Adrenal gland (tissue), 9 donors: ENCODE measurements at regions not wholly inside any gene's neighbourhood (a gene's known extent, or its start where the extent isn't known, plus 50 kb on each side); places are given as distances from the start of the nearest gene placed in this dataset.

Experiments used
- DNase-seq, 7 donors: peaks; one replicate each; pipeline ENCODE4 v3.0.0-alpha.2; 2019 to 2020
- H3K27ac ChIP-seq, 5 donors: fragments of 200-600 bp; sonication (generic) in 4 of 5; 1 replicate in 3 of 5; 2 replicates in 2 of 5; pipeline versions ENCODE4 v1.5.1 to v1.8.0; 2016 to 2020; ENCODE audit warnings: mild to moderate bottlenecking in 1 of 5
- H3K27me3 ChIP-seq: fragments of 200-600 bp; 2 replicates; pipeline ENCODE4 v1.8.0; 2021
- H3K36me3 ChIP-seq, 2 donors: fragments of 200-600 bp; replicated peaks in 1 of 2; 1 replicate in 1 of 2; 2 replicates in 1 of 2; pipeline versions ENCODE4 v1.5.1 to v1.8.0; 2018 to 2022
- H3K4me1 ChIP-seq, 2 donors: fragments of 200-600 bp; replicated peaks in 1 of 2; 1 replicate in 1 of 2; 2 replicates in 1 of 2; pipeline versions ENCODE4 v1.5.1 to v1.8.0; 2018 to 2021
- H3K4me3 ChIP-seq, 4 donors: fragments of 200-600 bp; sonication (generic) in 3 of 4; one replicate each; pipeline ENCODE4 v1.5.1; 2016 to 2018
- H3K9me3 ChIP-seq, 3 donors: fragments of 200-600 bp; sonication (generic) in 1 of 3; replicated peaks in 1 of 3; 1 replicate in 2 of 3; 2 replicates in 1 of 3; pipeline versions ENCODE4 v1.5.1 to v1.8.0; 2016 to 2021
- POLR2A ChIP-seq, 2 donors: fragments of 450-650 bp; IDR thresholded peaks; one replicate each; pipeline ENCODE4 v1.6.1; 2017; ENCODE audit warnings: antibody characterized with exemption in 2 of 2, mild to moderate bottlenecking in 2 of 2, moderate library complexity in 1 of 2
- WGBS, 4 donors: extraction: QIAGEN DNeasy Blood & Tissue Kit in 2 of 4; methylation state at CpG; one replicate each; pipeline versions ENCODE4 v1.1.5 to v1.1.7; 2013 to 2017; 5-methylcytosine and 5-hydroxymethylcytosine counted together
- intact Hi-C, 2 donors: fragments of 100-400 bp; cut with DNase I; formaldehyde crosslinking; loops; one replicate each; pipeline versions ENCODE4 v1.14.1 to v1.15.0; 2022 to 2023
- TF ChIP-seq, protein P1 (sequence below), 6 experiments: fragments of 450-650 bp in 4 of 6; fragments of 200-600 bp in 2 of 6; sonication (generic) in 1 of 6; IDR thresholded peaks; 1 replicate in 5 of 6; 2 replicates in 1 of 6; pipeline versions ENCODE4 v1.5.1 to v1.8.0; 2016 to 2021; ENCODE audit warnings: antibody characterized with exemption in 6 of 6, mild to moderate bottlenecking in 2 of 6, moderate library complexity in 1 of 6
- donor health status: healthy with polysubstance abuse.
- donor health status: Bipolar disorder and iron deficiency.
- donor health status: DM: yes; HTN: yes; CAD: no.
- donor health status: DM: no; HTN: no; CAD: no.
- donor health status: DM: no; HTN: no; CAD: no.

DNA sequence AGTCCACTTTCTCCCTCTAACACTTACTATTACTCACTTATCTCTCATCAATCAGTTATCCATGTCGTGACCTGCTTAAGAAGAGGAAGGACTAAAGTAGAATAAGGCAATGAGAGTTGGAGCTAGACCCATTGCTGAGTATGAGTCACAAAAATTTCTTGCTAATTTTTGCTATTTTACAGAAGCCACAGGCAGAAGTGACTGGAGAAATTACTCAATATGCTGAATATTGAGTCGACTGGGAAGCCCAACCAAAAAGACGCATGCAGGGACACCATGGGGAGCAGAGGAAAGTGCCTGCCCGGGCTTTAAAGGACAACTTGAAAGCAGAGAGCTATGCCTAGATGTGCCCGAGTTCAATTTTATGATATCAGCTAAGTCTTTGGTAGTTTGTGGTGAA, 115.4 kb upstream of the FOXG1 start:
- Histone ChIP-seq H3K4me1 (no peaks in the 10 kb centered on the region), H3K27ac (no peak overlapping the region), H3K4me3 (no peak overlapping the region), H3K36me3 (no peaks in the 10 kb centered on the region), H3K9me3 (no peaks in the 10 kb centered on the region), H3K27me3 (no peaks in the 10 kb centered on the region)
- intact Hi-C loops: no loop called here
- WGBS, 4 donors: 68 to 72% (median 70%) methylated on average over 5 of the region's 5 CpGs
- DNase-seq: no peak
- TF ChIP-seq POLR2A (IDR thresholded peaks at IDR 0.05): no peak
- TF ChIP-seq, protein P1, sequence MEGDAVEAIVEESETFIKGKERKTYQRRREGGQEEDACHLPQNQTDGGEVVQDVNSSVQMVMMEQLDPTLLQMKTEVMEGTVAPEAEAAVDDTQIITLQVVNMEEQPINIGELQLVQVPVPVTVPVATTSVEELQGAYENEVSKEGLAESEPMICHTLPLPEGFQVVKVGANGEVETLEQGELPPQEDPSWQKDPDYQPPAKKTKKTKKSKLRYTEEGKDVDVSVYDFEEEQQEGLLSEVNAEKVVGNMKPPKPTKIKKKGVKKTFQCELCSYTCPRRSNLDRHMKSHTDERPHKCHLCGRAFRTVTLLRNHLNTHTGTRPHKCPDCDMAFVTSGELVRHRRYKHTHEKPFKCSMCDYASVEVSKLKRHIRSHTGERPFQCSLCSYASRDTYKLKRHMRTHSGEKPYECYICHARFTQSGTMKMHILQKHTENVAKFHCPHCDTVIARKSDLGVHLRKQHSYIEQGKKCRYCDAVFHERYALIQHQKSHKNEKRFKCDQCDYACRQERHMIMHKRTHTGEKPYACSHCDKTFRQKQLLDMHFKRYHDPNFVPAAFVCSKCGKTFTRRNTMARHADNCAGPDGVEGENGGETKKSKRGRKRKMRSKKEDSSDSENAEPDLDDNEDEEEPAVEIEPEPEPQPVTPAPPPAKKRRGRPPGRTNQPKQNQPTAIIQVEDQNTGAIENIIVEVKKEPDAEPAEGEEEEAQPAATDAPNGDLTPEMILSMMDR (IDR thresholded peaks at IDR 0.05): no peak

DNA sequence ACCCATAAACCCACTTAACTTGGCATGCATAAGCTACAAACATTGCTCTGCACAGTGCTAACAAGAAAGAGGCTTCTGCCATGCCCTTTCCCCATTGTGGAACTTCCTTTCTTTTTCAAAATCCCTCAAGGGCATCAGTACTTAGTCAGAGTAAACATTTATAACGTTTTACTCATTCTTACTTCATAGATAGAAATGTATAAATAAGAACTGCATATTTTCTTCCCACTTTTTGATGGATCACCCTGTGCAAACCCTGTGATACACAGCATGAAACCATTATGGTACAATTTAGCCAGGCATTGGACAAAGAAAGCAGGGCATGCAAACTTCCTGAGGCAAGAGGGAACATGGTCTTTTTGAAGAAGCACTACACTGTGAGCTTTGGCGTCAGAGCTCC, 113.8 kb upstream of the FOXG1 start:
- intact Hi-C loops: no loop called here
- WGBS, 4 donors: 37 to 44% (median 39%) methylated on average over 2 of the region's 2 CpGs
- DNase-seq: no peak
- Histone ChIP-seq H3K27ac (no peak overlapping the region), H3K9me3 (no peaks in the 10 kb centered on the region), H3K4me3 (no peak overlapping the region), H3K27me3 (no peaks in the 10 kb centered on the region), H3K36me3 (no peaks in the 10 kb centered on the region), H3K4me1 (no peaks in the 10 kb centered on the region)
- TF ChIP-seq POLR2A (IDR thresholded peaks at IDR 0.05): no peak
- TF ChIP-seq, protein P1 (IDR thresholded peaks at IDR 0.05): no peak

DNA sequence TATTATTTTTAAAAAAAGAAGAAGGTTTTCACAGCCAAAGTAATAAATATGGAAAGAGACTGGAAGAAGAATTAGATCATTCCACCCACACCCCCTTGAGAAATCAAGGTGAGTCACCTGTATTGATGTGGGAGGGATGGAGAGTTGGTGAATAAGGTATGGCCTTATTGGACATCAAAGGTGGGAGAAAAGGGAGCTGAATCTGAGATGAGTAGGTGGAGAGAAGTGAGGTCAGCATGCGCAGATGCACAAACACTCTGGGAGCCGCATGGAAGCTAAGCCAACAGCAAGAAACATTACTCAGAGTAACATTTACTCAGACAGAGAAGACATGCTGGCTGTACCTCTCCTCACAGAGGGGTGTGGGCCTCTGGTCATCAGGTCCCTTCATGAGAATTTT, 113.1 kb upstream of the FOXG1 start:
- WGBS, 4 donors: 92 to 95% (median 94%) methylated on average over 2 of the region's 2 CpGs
- Histone ChIP-seq H3K27me3 (no peaks in the 10 kb centered on the region), H3K4me1 (no peaks in the 10 kb centered on the region), H3K36me3 (no peaks in the 10 kb centered on the region), H3K27ac (no peak overlapping the region), H3K9me3 (no peaks in the 10 kb centered on the region), H3K4me3 (no peak overlapping the region)
- TF ChIP-seq POLR2A (IDR thresholded peaks at IDR 0.05): no peak
- TF ChIP-seq, protein P1 (IDR thresholded peaks at IDR 0.05): no peak
- DNase-seq: no peak
- intact Hi-C loops: no loop called here

DNA sequence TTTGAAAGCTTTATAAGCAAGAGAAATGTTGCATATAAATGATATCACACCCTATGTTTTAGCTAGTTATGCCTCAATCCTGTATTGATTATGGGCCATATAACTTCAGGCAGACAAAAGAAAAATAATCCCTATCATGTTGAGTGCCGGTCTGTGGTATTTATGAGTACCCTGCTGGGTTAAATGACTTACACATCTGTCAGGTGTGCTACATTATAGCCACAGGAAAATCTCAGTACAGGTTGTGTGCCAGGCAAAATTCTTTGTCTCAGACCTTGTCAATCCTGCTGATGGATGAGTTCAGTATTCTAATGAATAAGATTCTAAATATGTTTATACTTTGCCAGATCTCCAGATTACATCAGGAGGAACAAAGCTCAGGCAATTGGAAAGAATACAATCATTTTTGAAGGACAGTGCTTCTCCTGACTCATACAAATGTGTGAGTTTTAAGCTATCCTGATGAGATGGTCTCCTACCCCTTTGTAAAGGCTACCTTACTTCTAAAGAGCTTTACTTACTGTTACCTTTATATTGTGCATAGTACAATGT, 109.8 kb upstream of the FOXG1 start:
- Histone ChIP-seq H3K27me3 (no peaks in the 10 kb centered on the region), H3K36me3 (no peaks in the 10 kb centered on the region), H3K27ac (no peak overlapping the region), H3K4me3 (no peak overlapping the region), H3K4me1 (no peaks in the 10 kb centered on the region), H3K9me3 (no peaks in the 10 kb centered on the region)
- no peak for DNase-seq
- 71 to 88% (median 81%) methylated on average over 1 of the region's 1 CpG for WGBS, 4 donors
- intact Hi-C loops: no loop called here
- TF ChIP-seq POLR2A (IDR thresholded peaks at IDR 0.05): no peak
- TF ChIP-seq, protein P1 (IDR thresholded peaks at IDR 0.05): no peak
